WTC11 (cell line): ENCODE measurements at regions not wholly inside any gene's neighbourhood (a gene's known extent, or its start where the extent isn't known, plus 50 kb on each side); places are given as distances from the start of the nearest gene placed in this dataset.

ENCODE experiments used
- ATAC-seq: fragments of 200-7000 bp; cut with Tn5 transposase; 2 replicates; pipeline ENCODE4 v1.10.0; 2021; ENCODE audit warnings: mild to moderate bottlenecking, moderate library complexity
- CTCF ChIA-PET: fragments of 300-600 bp; sonication (Branson Sonifier 250); formaldehyde crosslinking; loops from one replicate; lab custom pipeline; 2021; ENCODE audit warnings: antibody characterized with exemption; lab: Charles Lee
- POLR2A ChIA-PET: fragments of 350-600 bp; sonication (Branson Sonifier 250); formaldehyde crosslinking; loops from one replicate; lab custom pipeline; 2021; ENCODE audit warnings: antibody characterized with exemption; lab: Charles Lee
- DNase-seq: peaks from one replicate; pipeline ENCODE4 v3.0.0; 2021; ENCODE audit warnings: low spot score
- H3K27ac Mint-ChIP-seq: 2 replicates; pipeline ENCODE4 v1.8.0; 2021; ENCODE audit warnings: mixed read lengths
- H3K27me3 Mint-ChIP-seq: 2 replicates; pipeline ENCODE4 v1.8.0; 2021; ENCODE audit warnings: low read depth, mild to moderate bottlenecking, moderate library complexity, mixed read lengths
- H3K36me3 Mint-ChIP-seq: 2 replicates; pipeline ENCODE4 v1.8.0; 2021; ENCODE audit warnings: mixed read lengths
- H3K4me1 Mint-ChIP-seq: 2 replicates; pipeline ENCODE4 v1.8.0; 2022; ENCODE audit warnings: mixed read lengths
- H3K4me3 Mint-ChIP-seq: 2 replicates; pipeline ENCODE4 v1.8.0; 2021; ENCODE audit warnings: mild to moderate bottlenecking, moderate library complexity, mixed read lengths
- H3K9me3 Mint-ChIP-seq: 2 replicates; pipeline ENCODE4 v1.8.0; 2021; ENCODE audit warnings: mixed read lengths
- ATF1 ChIP-seq: sonication (generic); formaldehyde crosslinking; IDR thresholded peaks from 2 replicates; pipeline ENCODE4 v1.8.1; 2023; ENCODE audit warnings: mild to moderate bottlenecking, moderate library complexity, missing genetic modification reagents
- ATF6 ChIP-seq: sonication (generic); formaldehyde crosslinking; IDR thresholded peaks from 2 replicates; pipeline ENCODE4 v1.8.1; 2023; ENCODE audit warnings: mild to moderate bottlenecking, missing genetic modification reagents
- CDX4 ChIP-seq: fragments of 250-450 bp; sonication (Bioruptor Pico); IDR thresholded peaks from 2 replicates; pipeline ENCODE4 v1.9.0; 2021; ENCODE audit warnings: moderate library complexity, mild to moderate bottlenecking, inconsistent platforms, borderline replicate concordance
- E2F1 ChIP-seq: sonication (generic); formaldehyde crosslinking; IDR thresholded peaks from 2 replicates; pipeline ENCODE4 v1.8.0; 2022; ENCODE audit warnings: mild to moderate bottlenecking, missing genetic modification reagents
- E2F5 ChIP-seq: sonication (generic); formaldehyde crosslinking; IDR thresholded peaks from 2 replicates; pipeline ENCODE4 v1.8.1; 2022; ENCODE audit warnings: mild to moderate bottlenecking, moderate library complexity, missing genetic modification reagents
- ESRRA ChIP-seq: sonication (generic); formaldehyde crosslinking; IDR thresholded peaks from 2 replicates; pipeline ENCODE4 v1.8.1; 2022; ENCODE audit warnings: mild to moderate bottlenecking, missing genetic modification reagents, borderline replicate concordance
- HMGA2 ChIP-seq: fragments of 250-450 bp; sonication (Bioruptor Pico); IDR thresholded peaks from 2 replicates; pipeline ENCODE4 v1.4.0; 2021; ENCODE audit warnings: mild to moderate bottlenecking, moderate library complexity
- IRF1 ChIP-seq: sonication (generic); formaldehyde crosslinking; IDR thresholded peaks from 2 replicates; pipeline ENCODE4 v1.8.0; 2023; ENCODE audit warnings: missing genetic modification reagents
- JUN ChIP-seq: sonication (generic); formaldehyde crosslinking; IDR thresholded peaks from 2 replicates; pipeline ENCODE4 v1.8.0; 2023; ENCODE audit warnings: mild to moderate bottlenecking, missing genetic modification reagents
- MAX ChIP-seq: sonication (generic); formaldehyde crosslinking; IDR thresholded peaks from 2 replicates; pipeline ENCODE4 v1.8.0; 2022; ENCODE audit warnings: mild to moderate bottlenecking, missing genetic modification reagents
- MXD4 ChIP-seq: fragments of 250-450 bp; sonication (Bioruptor Pico); IDR thresholded peaks from 2 replicates; pipeline ENCODE4 v1.8.0; 2021; ENCODE audit warnings: mild to moderate bottlenecking, moderate library complexity, borderline replicate concordance
- MYBL2 ChIP-seq: sonication (generic); formaldehyde crosslinking; IDR thresholded peaks from 2 replicates; pipeline ENCODE4 v1.8.1; 2023; ENCODE audit warnings: mild to moderate bottlenecking, moderate library complexity, missing genetic modification reagents
- PRDM15 ChIP-seq: sonication (generic); formaldehyde crosslinking; IDR thresholded peaks from 2 replicates; pipeline ENCODE4 v1.8.0; 2022; ENCODE audit warnings: missing genetic modification reagents
- SMAD4 ChIP-seq: sonication (generic); formaldehyde crosslinking; IDR thresholded peaks from 2 replicates; pipeline ENCODE4 v1.8.0; 2022; ENCODE audit warnings: mild to moderate bottlenecking, missing genetic modification reagents
- USF1 ChIP-seq: sonication (generic); formaldehyde crosslinking; IDR thresholded peaks from 2 replicates; pipeline ENCODE4 v1.8.0; 2022; ENCODE audit warnings: mild to moderate bottlenecking, missing genetic modification reagents
- ZMAT4 ChIP-seq: fragments of 250-450 bp; sonication (Bioruptor Pico); IDR thresholded peaks from 2 replicates; pipeline ENCODE4 v1.9.0; 2021; ENCODE audit warnings: mild to moderate bottlenecking
- ZNF121 ChIP-seq: sonication (generic); formaldehyde crosslinking; IDR thresholded peaks from 2 replicates; pipeline ENCODE4 v1.8.0; 2023; ENCODE audit warnings: missing genetic modification reagents
- ZNF232 ChIP-seq: sonication (generic); formaldehyde crosslinking; IDR thresholded peaks from 2 replicates; pipeline ENCODE4 v1.8.0; 2022; ENCODE audit warnings: mild to moderate bottlenecking, missing genetic modification reagents
- ZNF317 ChIP-seq: sonication (generic); formaldehyde crosslinking; IDR thresholded peaks from 2 replicates; pipeline ENCODE4 v1.8.1; 2023; ENCODE audit warnings: low read depth, mild to moderate bottlenecking, moderate library complexity, missing genetic modification reagents, borderline replicate concordance
- ZNF396 ChIP-seq: fragments of 250-450 bp; sonication (Bioruptor Pico); IDR thresholded peaks from 2 replicates; pipeline ENCODE4 v1.8.0; 2021; ENCODE audit warnings: mild to moderate bottlenecking, moderate library complexity, borderline replicate concordance

GRCh38 chr16:5364186-5364585, 266.6 kb upstream of the EEF2KMT start:
- Mint-ChIP-seq H3K4me3 (no peak overlapping the region), H3K9me3 (peaks cover 6% of the 10 kb centered on the region; the same call in 1 of the 2 replicates), H3K36me3 (no peaks in the 10 kb centered on the region), H3K4me1 (no peaks in the 10 kb centered on the region), H3K27me3 (peaks cover 3% of the 10 kb centered on the region; the same call in 1 of the 2 replicates), H3K27ac (no peak overlapping the region)
- DNase-seq: no peak
- ChIA-PET POLR2A (no interaction called here), CTCF (no interaction called here)
- no peak for TF ChIP-seq ZNF232
- no peak for ATAC-seq

GRCh38 chr16:5361322-5361721, 263.7 kb upstream of the EEF2KMT start:
- H3K27ac Mint-ChIP-seq: no peak overlapping the region
- DNase-seq (no peak), ATAC-seq (no peak)
- no peaks in the 10 kb centered on the region for H3K36me3 Mint-ChIP-seq
- TF ChIP-seq ATF1 (CRISPR knock-in tag) (no peak), ZNF396 (no peak), ZNF121 (CRISPR knock-in tag) (no peak), PRDM15 (CRISPR knock-in tag) (no peak), MXD4 (CRISPR knock-in tag) (no peak), CDX4 (CRISPR knock-in tag) (no peak)
- TF ChIP-seq, all 79 proteins: peak for 0
- ChIA-PET CTCF (no interaction called here), POLR2A (interaction anchor here (0.6 kb wide), 1 partner anchor 15 kb away, joined by 4 read pairs; no protein-coding TSS in a partner anchor)
- Mint-ChIP-seq H3K4me1 (no peaks in the 10 kb centered on the region), H3K27me3 (peaks cover 3% of the 10 kb centered on the region), H3K4me3 (no peak overlapping the region), H3K9me3 (peaks cover 9% of the 10 kb centered on the region; the same call in 1 of the 2 replicates)

- H3K4me3 Mint-ChIP-seq: no peak overlapping the region
- peaks cover 6% of the 10 kb centered on the region for H3K27me3 Mint-ChIP-seq
- H3K9me3 Mint-ChIP-seq: peaks cover 14% of the 10 kb centered on the region
- ATAC-seq (no peak), DNase-seq (no peak)
- H3K36me3 Mint-ChIP-seq: no peaks in the 10 kb centered on the region
- ChIA-PET POLR2A (no interaction called here), CTCF (interaction anchor here (1.0 kb wide), 1 partner anchor 136 kb away, joined by 3 read pairs; no protein-coding TSS in a partner anchor)
- peaks cover 7% of the 10 kb centered on the region for H3K4me1 Mint-ChIP-seq
- no peak overlapping the region for H3K27ac Mint-ChIP-seq
- TF ChIP-seq MYBL2 (CRISPR knock-in tag) (no peak), IRF1 (CRISPR knock-in tag) (no peak), HMGA2 (CRISPR knock-in tag) (no peak), ZNF317 (CRISPR knock-in tag) (no peak), ESRRA (CRISPR knock-in tag) (no peak), E2F1 (CRISPR knock-in tag) (no peak), CDX4 (CRISPR knock-in tag) (no peak), ZMAT4 (CRISPR knock-in tag) (no peak), E2F5 (CRISPR knock-in tag) (no peak), SMAD4 (CRISPR knock-in tag) (no peak), MAX (CRISPR knock-in tag) (no peak), USF1 (CRISPR knock-in tag) (no peak), ATF6 (CRISPR knock-in tag) (no peak), JUN (CRISPR knock-in tag) (no peak)
These were observed 257.1 kb upstream of the EEF2KMT start for GRCh38 chr16:5354645-5355044.
